NCI-H1092 (cell line): ENCODE measurements at regions not wholly inside any gene's neighbourhood (a gene's known extent, or its start where the extent isn't known, plus 50 kb on each side); places are given as distances from the start of the nearest gene placed in this dataset.
"Not testable (repeated sequence)": the region's sequence is repeated elsewhere in the genome, so short reads cannot be mapped to it uniquely, and the experiment has no call there.

Experiments
- DNase-seq: peaks from one replicate; lab custom pipeline; 2025; lab: John Stamatoyannopoulos, UW

- DNase-seq, result no peak
Measured at GRCh38 chr2:198518935-198519334, 714.5 kb downstream of the PLCL1 start.

- no peak for DNase-seq
Measured at GRCh38 chr2:198517976-198518375, 713.6 kb downstream of the PLCL1 start.

GRCh38 chr2:198508610-198509009, 704.2 kb downstream of the PLCL1 start:
- not testable (repeated sequence) for DNase-seq

- no peak for DNase-seq
Measured at GRCh38 chr2:198499539-198499938, 695.1 kb downstream of the PLCL1 start.

- DNase-seq, result no peak
Measured at GRCh38 chr2:198498516-198498915, 694.1 kb downstream of the PLCL1 start.

- DNase-seq, result no peak
Measured at GRCh38 chr2:198498048-198498447, 693.7 kb downstream of the PLCL1 start.

GRCh38 chr2:198494931-198495330, 690.5 kb downstream of the PLCL1 start:
- DNase-seq, result no peak

GRCh38 chr2:198490748-198491147, 686.4 kb downstream of the PLCL1 start:
- no peak for DNase-seq

GRCh38 chr2:198488964-198489363, 684.6 kb downstream of the PLCL1 start:
- no peak for DNase-seq

- DNase-seq, result no peak
Measured at GRCh38 chr2:198483051-198483450, 678.7 kb downstream of the PLCL1 start.

- no peak for DNase-seq
Measured at GRCh38 chr2:198479065-198479464, 674.7 kb downstream of the PLCL1 start.

GRCh38 chr2:198478361-198478760, 674.0 kb downstream of the PLCL1 start:
- no peak for DNase-seq

GRCh38 chr2:198476007-198476406, 671.6 kb downstream of the PLCL1 start:
- DNase-seq, result no peak

GRCh38 chr2:198471291-198471690, 666.9 kb downstream of the PLCL1 start:
- DNase-seq, result no peak

- DNase-seq, result no peak
Measured at GRCh38 chr2:198468136-198468535, 663.7 kb downstream of the PLCL1 start.

GRCh38 chr2:198465970-198466369, 661.6 kb downstream of the PLCL1 start:
- no peak for DNase-seq

GRCh38 chr2:198456418-198456817, 652.0 kb downstream of the PLCL1 start:
- no peak for DNase-seq

GRCh38 chr2:198453866-198454265, 649.5 kb downstream of the PLCL1 start:
- no peak for DNase-seq

GRCh38 chr2:198452327-198452726, 647.9 kb downstream of the PLCL1 start:
- DNase-seq, result no peak

- no peak for DNase-seq
Measured at GRCh38 chr2:198448789-198449188, 644.4 kb downstream of the PLCL1 start.

- DNase-seq, result no peak
Measured at GRCh38 chr2:198444800-198445287, 640.5 kb downstream of the PLCL1 start.

- DNase-seq, result no peak
Measured at GRCh38 chr2:198441901-198442300, 637.5 kb downstream of the PLCL1 start.

GRCh38 chr2:198441246-198441645, 636.9 kb downstream of the PLCL1 start:
- no peak for DNase-seq

GRCh38 chr2:198440833-198441232, 636.4 kb downstream of the PLCL1 start:
- DNase-seq, result no peak

- no peak for DNase-seq
Measured at GRCh38 chr2:198438331-198438730, 633.9 kb downstream of the PLCL1 start.
